ENCODE measurements at regions not wholly inside any gene's neighbourhood (a gene's known extent, or its start where the extent isn't known, plus 50 kb on each side); places are given as distances from the start of the nearest gene placed in this dataset.

- no peaks in the 10 kb centered on the region for H3K36me3 Mint-ChIP-seq (ENCODE audit: unreplicated experiment)
- H3K27ac Mint-ChIP-seq (ENCODE audit: unreplicated experiment): no peak overlapping the region
- H3K9me3 Mint-ChIP-seq (ENCODE audit: unreplicated experiment): peaks cover 2% of the 10 kb centered on the region
- H3K4me3 Mint-ChIP-seq (ENCODE audit: unreplicated experiment): no peak overlapping the region
- peaks cover 4% of the 10 kb centered on the region for H3K4me1 Mint-ChIP-seq (ENCODE audit: low read depth, unreplicated experiment)
- H3K27me3 Mint-ChIP-seq (ENCODE audit: unreplicated experiment): peaks cover 5% of the 10 kb centered on the region
- no peak for TF ChIP-seq CTCF (IDR thresholded peaks at IDR 0.05; ENCODE audit: partially characterized antibody, unreplicated experiment)
- no peak for DNase-seq
Observed at GRCh38 chr15:88714782-88715372, 76.1 kb downstream of the ISG20 start.

GRCh38 chr15:88716543-88717381 lies 77.9 kb downstream of the ISG20 start:
- TF ChIP-seq CTCF (IDR thresholded peaks at IDR 0.05; ENCODE audit: partially characterized antibody, unreplicated experiment): no peak
- H3K36me3 Mint-ChIP-seq (ENCODE audit: unreplicated experiment): no peaks in the 10 kb centered on the region
- H3K4me3 Mint-ChIP-seq (ENCODE audit: unreplicated experiment): no peak overlapping the region
- DNase-seq: no peak
- H3K9me3 Mint-ChIP-seq (ENCODE audit: unreplicated experiment): peaks cover 2% of the 10 kb centered on the region
- H3K4me1 Mint-ChIP-seq (ENCODE audit: low read depth, unreplicated experiment): peaks cover 4% of the 10 kb centered on the region
- H3K27ac Mint-ChIP-seq (ENCODE audit: unreplicated experiment): no peak overlapping the region
- peaks cover 5% of the 10 kb centered on the region for H3K27me3 Mint-ChIP-seq (ENCODE audit: unreplicated experiment)

- Mint-ChIP-seq H3K36me3 (ENCODE audit: unreplicated experiment) (no peaks in the 10 kb centered on the region), H3K27me3 (ENCODE audit: unreplicated experiment) (peaks cover 5% of the 10 kb centered on the region), H3K9me3 (ENCODE audit: unreplicated experiment) (peaks cover 2% of the 10 kb centered on the region), H3K4me1 (ENCODE audit: low read depth, unreplicated experiment) (peaks cover 4% of the 10 kb centered on the region), H3K27ac (ENCODE audit: unreplicated experiment) (no peak overlapping the region), H3K4me3 (ENCODE audit: unreplicated experiment) (no peak overlapping the region)
- TF ChIP-seq CTCF (IDR thresholded peaks at IDR 0.05; ENCODE audit: partially characterized antibody, unreplicated experiment): no peak
- DNase-seq: no peak
Observed at GRCh38 chr15:88717382-88718031, 78.7 kb downstream of the ISG20 start.

GRCh38 chr15:88718731-88719130 lies 79.9 kb downstream of the ISG20 start:
- Mint-ChIP-seq H3K27me3 (ENCODE audit: unreplicated experiment) (peaks cover 5% of the 10 kb centered on the region), H3K36me3 (ENCODE audit: unreplicated experiment) (no peaks in the 10 kb centered on the region), H3K9me3 (ENCODE audit: unreplicated experiment) (peaks cover 2% of the 10 kb centered on the region), H3K27ac (ENCODE audit: unreplicated experiment) (no peak overlapping the region), H3K4me1 (ENCODE audit: low read depth, unreplicated experiment) (peaks cover 4% of the 10 kb centered on the region), H3K4me3 (ENCODE audit: unreplicated experiment) (no peak overlapping the region)
- DNase-seq: no peak
- no peak for TF ChIP-seq CTCF (IDR thresholded peaks at IDR 0.05; ENCODE audit: partially characterized antibody, unreplicated experiment)

Measured in glutamatergic neuron (in vitro differentiated cells).